Stomach (tissue), 8 donors: ENCODE measurements at regions not wholly inside any gene's neighbourhood (a gene's known extent, or its start where the extent isn't known, plus 50 kb on each side); places are given as distances from the start of the nearest gene placed in this dataset.
"Not testable (repeated sequence)": the region's sequence is repeated elsewhere in the genome, so short reads cannot be mapped to it uniquely, and the experiment has no call there.

Source experiments
- DNase-seq, 2 donors: peaks; one replicate each; pipeline versions ENCODE4 v3.0.0 to v3.0.0-alpha.2; 2013 to 2019
- H3K27ac ChIP-seq, 5 donors: fragments of 200-600 bp in 4 of 5; sonication (generic) in 4 of 5; one replicate each; pipeline ENCODE4 v1.5.1; 2013 to 2019; ENCODE audit warnings: mild to moderate bottlenecking in 1 of 5, moderate library complexity in 1 of 5
- H3K27me3 ChIP-seq, 3 donors: fragments of 200-600 bp; sonication (generic); one replicate each; pipeline ENCODE4 v1.5.1; 2017 to 2019; ENCODE audit warnings: mixed run types in 1 of 3
- H3K36me3 ChIP-seq, 4 donors: fragments of 200-600 bp; sonication (generic); 1 replicate in 3 of 4; 2 replicates in 1 of 4; pipeline ENCODE4 v1.5.1; 2016 to 2019
- H3K4me1 ChIP-seq, 4 donors: fragments of 200-600 bp; sonication (generic); one replicate each; pipeline ENCODE4 v1.5.1; 2016 to 2019
- H3K4me3 ChIP-seq, 4 donors: fragments of 200-600 bp; sonication (generic) in 3 of 4; one replicate each; pipeline ENCODE4 v1.5.1; 2016 to 2019; ENCODE audit warnings: mild to moderate bottlenecking in 1 of 4
- H3K9me3 ChIP-seq, 4 donors: fragments of 200-600 bp; sonication (generic); one replicate each; pipeline ENCODE4 v1.5.1; 2016 to 2019
- WGBS, 5 donors: extraction: QIAGEN DNeasy Blood & Tissue Kit in 3 of 5; methylation state at CpG; one replicate each; pipeline versions ENCODE4 v1.1.5 to v1.1.7; 2013 to 2018; 5-methylcytosine and 5-hydroxymethylcytosine counted together
- intact Hi-C: fragments of 100-400 bp; cut with DNase I; formaldehyde crosslinking; loops from one replicate; pipeline ENCODE4 v1.15.1; 2023; ENCODE audit warnings: low total_unique reads
- donor health status: healthy with polysubstance abuse.
- donor health status: Bipolar disorder and iron deficiency.
- donor health status: healthy.

- DNase-seq, H3K4me3 ChIP-seq, H3K27ac ChIP-seq, H3K9me3 ChIP-seq, H3K27me3 ChIP-seq, H3K36me3 ChIP-seq, H3K4me1 ChIP-seq, intact Hi-C loops: not testable (repeated sequence)
- 79 to 93% (median 84%) methylated on average over 8 to 12 of the region's 12 CpGs for WGBS, 5 donors
Observed at GRCh38 chr5:176040105-176040801, 72.1 kb upstream of the THOC3 start.

GRCh38 chr5:176041248-176041994 lies 73.3 kb upstream of the THOC3 start:
- intact Hi-C loops, H3K36me3 ChIP-seq, H3K4me3 ChIP-seq, H3K27me3 ChIP-seq, H3K9me3 ChIP-seq, DNase-seq, H3K27ac ChIP-seq, H3K4me1 ChIP-seq: not testable (repeated sequence)
- WGBS, 5 donors = 87 to 95% (median 94%) methylated on average over 14 to 15 of the region's 15 CpGs

GRCh38 chr5:176042020-176042658 lies 74.0 kb upstream of the THOC3 start:
- H3K4me3 ChIP-seq, H3K4me1 ChIP-seq, H3K27me3 ChIP-seq, H3K36me3 ChIP-seq, H3K9me3 ChIP-seq, H3K27ac ChIP-seq, intact Hi-C loops, DNase-seq: not testable (repeated sequence)
- 66 to 77% (median 71%) methylated on average over 6 of the region's 6 CpGs for WGBS, 5 donors

GRCh38 chr5:176043252-176043829 lies 75.2 kb upstream of the THOC3 start:
- H3K4me3 ChIP-seq, H3K36me3 ChIP-seq, H3K27me3 ChIP-seq, DNase-seq, H3K9me3 ChIP-seq, intact Hi-C loops, H3K4me1 ChIP-seq, H3K27ac ChIP-seq: not testable (repeated sequence)
- 84 to 95% (median 95%) methylated on average over 6 to 7 of the region's 7 CpGs for WGBS, 5 donors

- H3K4me3 ChIP-seq, DNase-seq, H3K9me3 ChIP-seq, H3K27ac ChIP-seq, intact Hi-C loops, H3K27me3 ChIP-seq, H3K36me3 ChIP-seq, H3K4me1 ChIP-seq: not testable (repeated sequence)
- WGBS, 5 donors = 85 to 96% (median 93%) methylated on average over 4 to 6 of the region's 6 CpGs
Observed at GRCh38 chr5:176043986-176044385, 75.9 kb upstream of the THOC3 start.

- WGBS, 5 donors = 85 to 97% (median 95%) methylated on average over 5 to 7 of the region's 10 CpGs; no CpG with 5 or more reads in 1 of the 5 donors
- H3K36me3 ChIP-seq, H3K4me1 ChIP-seq, DNase-seq, intact Hi-C loops, H3K9me3 ChIP-seq, H3K4me3 ChIP-seq, H3K27me3 ChIP-seq, H3K27ac ChIP-seq: not testable (repeated sequence)
Observed at GRCh38 chr5:176044431-176044830, 76.3 kb upstream of the THOC3 start.

- H3K9me3 ChIP-seq, H3K4me1 ChIP-seq, H3K36me3 ChIP-seq, intact Hi-C loops, H3K27ac ChIP-seq, DNase-seq, H3K4me3 ChIP-seq, H3K27me3 ChIP-seq: not testable (repeated sequence)
- WGBS, 5 donors = 68 to 86% (median 74%) methylated on average over 10 to 11 of the region's 13 CpGs; no CpG with 5 or more reads in 2 of the 5 donors
Observed at GRCh38 chr5:176045442-176045841, 77.3 kb upstream of the THOC3 start.

- intact Hi-C loops, H3K27ac ChIP-seq, H3K36me3 ChIP-seq, DNase-seq, H3K4me1 ChIP-seq, H3K9me3 ChIP-seq, H3K27me3 ChIP-seq, H3K4me3 ChIP-seq: not testable (repeated sequence)
- WGBS, 5 donors = 69 to 86% (median 82%) methylated on average over 6 of the region's 6 CpGs
Observed at GRCh38 chr5:176048671-176049070, 80.6 kb upstream of the THOC3 start.

- peak overlapping the region in 3 of 4 donors; percentile 17 to 33 (median 25) for H3K4me3 ChIP-seq
Observed at GRCh38 chr5:176060472-176061268, 92.6 kb upstream of the THOC3 start.

GRCh38 chr5:176061269-176061622 lies 93.1 kb upstream of the THOC3 start:
- DNase-seq, H3K27me3 ChIP-seq, H3K4me1 ChIP-seq, H3K27ac ChIP-seq, H3K36me3 ChIP-seq, H3K9me3 ChIP-seq, intact Hi-C loops: not testable (repeated sequence)
- H3K4me3 ChIP-seq = peak overlapping the region in 3 of 4 donors; percentile 17 to 33 (median 25)
- 27 to 36% (median 35%) methylated on average over 19 to 22 of the region's 30 CpGs for WGBS, 5 donors

More at GRCh38 chr5:176060472-176061268, 92.6 kb upstream of the THOC3 start:
- DNase-seq, intact Hi-C loops, H3K27ac ChIP-seq, H3K27me3 ChIP-seq, H3K9me3 ChIP-seq, H3K36me3 ChIP-seq, H3K4me1 ChIP-seq: not testable (repeated sequence)
- 0 to 1% (median 1%) methylated on average over 17 to 19 of the region's 65 CpGs; no CpG with 5 or more reads in 2 of the 5 donors for WGBS, 5 donors

GRCh38 chr5:176061660-176062059 lies 93.5 kb upstream of the THOC3 start:
- H3K9me3 ChIP-seq, DNase-seq, H3K27ac ChIP-seq, H3K36me3 ChIP-seq, H3K4me1 ChIP-seq, H3K27me3 ChIP-seq, H3K4me3 ChIP-seq, intact Hi-C loops: not testable (repeated sequence)
- WGBS, 5 donors = 13 to 60% (median 49%) methylated on average over 5 to 10 of the region's 21 CpGs; no CpG with 5 or more reads in 2 of the 5 donors
